PC-9 (cell line): ENCODE measurements at regions not wholly inside any gene's neighbourhood (a gene's known extent, or its start where the extent isn't known, plus 50 kb on each side); places are given as distances from the start of the nearest gene placed in this dataset.

Experiments
- BruUV-seq: library from RNA; stranded (reverse); fragments of 400-500 nt; replicated peaks from 2 replicates; lab custom pipeline; 2021; lab: Mats Ljungman, UMichigan
- CTCF ChIA-PET: fragments of 300-600 bp; sonication (Branson Sonifier 250); formaldehyde crosslinking; loops from one replicate; lab custom pipeline; 2022; ENCODE audit warnings: antibody characterized with exemption; lab: Charles Lee
- POLR2A ChIA-PET: fragments of 300-600 bp; sonication (Branson Sonifier 250); formaldehyde crosslinking; loops from one replicate; lab custom pipeline; 2022; ENCODE audit warnings: antibody characterized with exemption; ENCODE audit not compliant: unreplicated experiment; lab: Charles Lee
- DNase-seq, 2 experiments: peaks; one replicate each; pipeline versions ENCODE4 v3.0.0 to v3.0.0-alpha.2; 2015 to 2022; ENCODE audit warnings: mixed read lengths in 1 of 2
- H2AFZ ChIP-seq: fragments of 200-600 bp; sonication (generic); 2 replicates; pipeline ENCODE4 v1.8.1; 2017; ENCODE audit warnings: antibody characterized with exemption
- H3F3A ChIP-seq: fragments of 200-600 bp; sonication (generic); 2 replicates; pipeline ENCODE4 v1.8.1; 2017; ENCODE audit warnings: antibody characterized with exemption, mild to moderate bottlenecking, low read depth; ENCODE audit not compliant: insufficient read depth
- H3K27ac ChIP-seq: fragments of 200-600 bp; sonication (generic); 2 replicates; pipeline ENCODE4 v1.6.1; 2016; ENCODE audit warnings: mixed run types
- H3K27me3 ChIP-seq: fragments of 200-600 bp; sonication (generic); 2 replicates; pipeline ENCODE4 v1.6.1; 2016; ENCODE audit warnings: low read depth, mixed run types; ENCODE audit not compliant: insufficient read depth
- H3K36me3 ChIP-seq: fragments of 200-600 bp; sonication (generic); 2 replicates; pipeline ENCODE4 v1.6.1; 2016; ENCODE audit warnings: low read depth, mixed run types
- H3K4me1 ChIP-seq: fragments of 200-600 bp; sonication (generic); replicated peaks from 2 replicates; pipeline ENCODE4 v1.6.1; 2016; ENCODE audit warnings: mixed run types; ENCODE audit not compliant: insufficient read depth
- H3K4me2 ChIP-seq: fragments of 200-600 bp; sonication (generic); 2 replicates; pipeline ENCODE4 v1.6.1; 2017; ENCODE audit warnings: mixed run types
- H3K4me3 ChIP-seq: fragments of 200-600 bp; sonication (generic); 2 replicates; pipeline ENCODE4 v1.6.1; 2016; ENCODE audit warnings: mixed run types
- H3K79me2 ChIP-seq: fragments of 200-600 bp; sonication (generic); 2 replicates; pipeline ENCODE4 v1.6.1; 2017; ENCODE audit warnings: low read depth, mixed run types
- H3K9me2 ChIP-seq: fragments of 200-600 bp; sonication (generic); 2 replicates; pipeline ENCODE4 v1.8.1; 2017; ENCODE audit warnings: mild to moderate bottlenecking; ENCODE audit not compliant: insufficient read depth
- H3K9me3 ChIP-seq: fragments of 200-600 bp; sonication (generic); 2 replicates; pipeline ENCODE4 v1.8.1; 2016; ENCODE audit warnings: low read depth; ENCODE audit not compliant: insufficient read depth
- H4K20me1 ChIP-seq: fragments of 200-600 bp; sonication (generic); 2 replicates; pipeline ENCODE4 v1.8.1; 2017; ENCODE audit not compliant: insufficient read depth
- CTCF ChIP-seq: fragments of 200-600 bp; sonication (generic); conservative IDR thresholded peaks from 2 replicates; pipeline ENCODE4 v1.6.1; 2017; ENCODE audit warnings: mixed run types, antibody characterized with exemption, mild to moderate bottlenecking, moderate library complexity
- EZH2 ChIP-seq: fragments of 200-600 bp; sonication (generic); IDR thresholded peaks from 2 replicates; pipeline ENCODE4 v1.8.0; 2017; ENCODE audit warnings: antibody characterized with exemption, low read depth
- intact Hi-C: fragments of 100-400 bp; cut with micrococcal nuclease; formaldehyde crosslinking; loops from one replicate; pipeline ENCODE4 v1.10.0; 2022; ENCODE audit not compliant: unreplicated experiment

GRCh38 chr12:115362339-115362976 is 678.5 kb upstream of the TBX3 start:
- Histone ChIP-seq H4K20me1 (no peaks in the 10 kb centered on the region), H3K27me3 (no peaks in the 10 kb centered on the region), H3K9me3 (no peaks in the 10 kb centered on the region), H3K4me1 (no peaks in the 10 kb centered on the region), H3K79me2 (no peaks in the 10 kb centered on the region), H3F3A (no peaks in the 10 kb centered on the region), H3K9me2 (no peaks in the 10 kb centered on the region), H3K27ac (no peak overlapping the region), H3K4me3 (no peak overlapping the region), H3K4me2 (no peak overlapping the region), H3K36me3 (no peaks in the 10 kb centered on the region), H2AFZ (no peak overlapping the region)
- TF ChIP-seq EZH2: no peak
- no peak for TF ChIP-seq CTCF
- ChIA-PET POLR2A (no interaction called here), CTCF (no interaction called here)
- no peak for DNase-seq
- intact Hi-C loops: no loop called here
- BruUV-seq: no TSS peak

DNA sequence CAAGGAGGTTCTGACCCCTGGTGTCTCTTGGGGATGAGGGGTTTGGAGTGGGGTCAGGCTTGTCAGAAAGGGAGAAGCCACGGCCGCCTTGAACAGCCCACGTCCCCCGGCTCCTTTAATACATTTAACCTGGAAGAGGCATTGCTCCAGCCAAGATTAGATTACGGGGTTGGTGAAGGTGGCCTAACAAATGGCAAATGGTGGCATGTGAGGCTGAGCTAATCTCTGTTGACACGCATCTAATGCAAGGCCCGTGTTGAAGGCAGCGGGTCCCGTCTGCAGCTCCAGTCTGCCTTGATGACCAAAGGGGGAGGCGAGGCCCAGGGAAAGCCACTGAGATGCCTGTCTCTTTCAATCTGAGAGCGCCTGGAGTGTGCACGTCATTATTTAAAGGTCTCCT is 673.7 kb upstream of the TBX3 start:
- CTCF ChIA-PET: no interaction called here

GRCh38 chr12:115355301-115355700 is 671.3 kb upstream of the TBX3 start:
- no peak overlapping the region for H3K27ac ChIP-seq
- H3K27me3 ChIP-seq: no peaks in the 10 kb centered on the region
- no peaks in the 10 kb centered on the region for H3K9me3 ChIP-seq
- ChIA-PET POLR2A (no interaction called here), CTCF (no interaction called here)
- H3K4me3 ChIP-seq: no peak overlapping the region
- H3K4me2 ChIP-seq: no peak overlapping the region
- no peaks in the 10 kb centered on the region for H3K36me3 ChIP-seq
- TF ChIP-seq CTCF (no peak), EZH2 (no peak)
- no TSS peak for BruUV-seq
- intact Hi-C loops: no loop called here
- no peaks in the 10 kb centered on the region for H3K79me2 ChIP-seq
- no peak overlapping the region for H2AFZ ChIP-seq
- H3F3A ChIP-seq: no peaks in the 10 kb centered on the region
- H4K20me1 ChIP-seq: no peaks in the 10 kb centered on the region
- H3K4me1 ChIP-seq: peaks cover 7% of the 10 kb centered on the region; the same call in 1 of the 2 replicates
- no peak for DNase-seq
- no peaks in the 10 kb centered on the region for H3K9me2 ChIP-seq

More for the DNA sequence above, 673.7 kb upstream of the TBX3 start:
- H3F3A ChIP-seq: no peaks in the 10 kb centered on the region
- no peaks in the 10 kb centered on the region for H4K20me1 ChIP-seq
- BruUV-seq: no TSS peak
- intact Hi-C loops: no loop called here
- H3K4me3 ChIP-seq: no peak overlapping the region
- no peak for TF ChIP-seq EZH2
- no peak for TF ChIP-seq CTCF
- no peak overlapping the region for H3K4me2 ChIP-seq
- no peaks in the 10 kb centered on the region for H3K36me3 ChIP-seq
- no peaks in the 10 kb centered on the region for H3K9me3 ChIP-seq
- POLR2A ChIA-PET: no interaction called here
- H3K27ac ChIP-seq: no peak overlapping the region
- H3K4me1 ChIP-seq: peaks cover 7% of the 10 kb centered on the region; the same call in 1 of the 2 replicates
- DNase-seq: no peak
- H3K9me2 ChIP-seq: no peaks in the 10 kb centered on the region
- H3K27me3 ChIP-seq: no peaks in the 10 kb centered on the region
- H3K79me2 ChIP-seq: no peaks in the 10 kb centered on the region
- H2AFZ ChIP-seq: no peak overlapping the region
